ENCODE measurements at regions not wholly inside any gene's neighbourhood (a gene's known extent, or its start where the extent isn't known, plus 50 kb on each side); places are given as distances from the start of the nearest gene placed in this dataset.

GRCh38 chr13:30116379-30116778, 191.0 kb downstream of the KATNAL1 start:
- peaks cover 64% of the 10 kb centered on the region for H3K4me1 ChIP-seq
- no peak overlapping the region for H3K27ac ChIP-seq
- H3K9me3 ChIP-seq: peaks cover 8% of the 10 kb centered on the region
- no peak for TF ChIP-seq Cebpa-rat (IDR thresholded peaks at IDR 0.05)
- no peaks in the 10 kb centered on the region for H3K36me3 ChIP-seq
- H4K20me1 ChIP-seq: no peaks in the 10 kb centered on the region
- H3K27me3 ChIP-seq: no peaks in the 10 kb centered on the region; the same call in 1 of the 2 replicates
- peak overlapping the region; percentile 72 for H3K4me2 ChIP-seq
- H3K9ac ChIP-seq: no peak overlapping the region
- no peak overlapping the region for H3K4me3 ChIP-seq

- Histone ChIP-seq H3K4me3 (peak overlapping the region; percentile 84), H3K4me2 (peak overlapping the region; percentile 96), H4K20me1 (no peaks in the 10 kb centered on the region), H3K36me3 (no peaks in the 10 kb centered on the region), H3K9ac (peak overlapping the region; percentile 77; the same call in 1 of the 2 replicates), H3K27ac (no peak overlapping the region), H3K4me1 (peaks cover 52% of the 10 kb centered on the region), H3K27me3 (no peaks in the 10 kb centered on the region; the same call in 1 of the 2 replicates), H3K9me3 (peaks cover 8% of the 10 kb centered on the region)
- TF ChIP-seq Cebpa-rat (IDR thresholded peaks at IDR 0.05): no peak
Measured at GRCh38 chr13:30115257-30115600, 192.1 kb downstream of the KATNAL1 start.

GRCh38 chr13:30114571-30115256, 192.6 kb downstream of the KATNAL1 start:
- Histone ChIP-seq H3K27ac (peak overlapping the region; percentile 71), H4K20me1 (no peaks in the 10 kb centered on the region), H3K36me3 (no peaks in the 10 kb centered on the region), H3K27me3 (no peaks in the 10 kb centered on the region; the same call in 1 of the 2 replicates), H3K9me3 (peaks cover 8% of the 10 kb centered on the region), H3K4me2 (peak overlapping the region; percentile 96), H3K9ac (peak overlapping the region; percentile 77), H3K4me3 (peak overlapping the region; percentile 84), H3K4me1 (peaks cover 47% of the 10 kb centered on the region)
- no peak for TF ChIP-seq Cebpa-rat (IDR thresholded peaks at IDR 0.05)

- Histone ChIP-seq H3K9me3 (peaks cover 8% of the 10 kb centered on the region), H3K4me3 (peak overlapping the region; percentile 84), H3K36me3 (no peaks in the 10 kb centered on the region), H3K27ac (no peak overlapping the region), H3K9ac (peak overlapping the region; percentile 77), H3K4me2 (peak overlapping the region; percentile 96), H3K27me3 (no peaks in the 10 kb centered on the region), H3K4me1 (peaks cover 41% of the 10 kb centered on the region), H4K20me1 (no peaks in the 10 kb centered on the region)
- no peak for TF ChIP-seq Cebpa-rat (IDR thresholded peaks at IDR 0.05)
Measured at GRCh38 chr13:30113983-30114570, 193.3 kb downstream of the KATNAL1 start.

GRCh38 chr13:30113551-30113950, 193.8 kb downstream of the KATNAL1 start:
- H3K27ac ChIP-seq: no peak overlapping the region

GRCh38 chr13:30112602-30113435, 194.5 kb downstream of the KATNAL1 start:
- H3K9ac ChIP-seq: no peak overlapping the region

More at GRCh38 chr13:30113551-30113950, 193.8 kb downstream of the KATNAL1 start:
- no peak for TF ChIP-seq Cebpa-rat (IDR thresholded peaks at IDR 0.05)
- H3K4me1 ChIP-seq: peaks cover 40% of the 10 kb centered on the region
- H3K4me3 ChIP-seq: no peak overlapping the region
- H4K20me1 ChIP-seq: no peaks in the 10 kb centered on the region
- 0 out of 2 replicates have a peak overlapping the region, but pooled peaks have one; percentile 96 for H3K4me2 ChIP-seq
- no peak overlapping the region for H3K9ac ChIP-seq
- H3K36me3 ChIP-seq: no peaks in the 10 kb centered on the region
- peaks cover 8% of the 10 kb centered on the region for H3K9me3 ChIP-seq
- H3K27me3 ChIP-seq: no peaks in the 10 kb centered on the region

GRCh38 chr13:30111810-30112209, 195.5 kb downstream of the KATNAL1 start:
- TF ChIP-seq Cebpa-rat (IDR thresholded peaks at IDR 0.05): no peak
- no peaks in the 10 kb centered on the region for H3K27me3 ChIP-seq
- H4K20me1 ChIP-seq: no peaks in the 10 kb centered on the region
- no peak overlapping the region for H3K4me3 ChIP-seq
- H3K4me1 ChIP-seq: peaks cover 48% of the 10 kb centered on the region
- H3K36me3 ChIP-seq: no peaks in the 10 kb centered on the region
- no peaks in the 10 kb centered on the region for H3K9me3 ChIP-seq
- no peak overlapping the region for H3K4me2 ChIP-seq
- H3K9ac ChIP-seq: no peak overlapping the region
- H3K27ac ChIP-seq: no peak overlapping the region

More at GRCh38 chr13:30112602-30113435, 194.5 kb downstream of the KATNAL1 start:
- no peak overlapping the region for H3K4me3 ChIP-seq
- peaks cover 45% of the 10 kb centered on the region for H3K4me1 ChIP-seq
- H3K4me2 ChIP-seq: peak overlapping the region; percentile 52
- no peaks in the 10 kb centered on the region for H4K20me1 ChIP-seq
- no peak for TF ChIP-seq Cebpa-rat (IDR thresholded peaks at IDR 0.05)
- H3K36me3 ChIP-seq: no peaks in the 10 kb centered on the region
- H3K27ac ChIP-seq: no peak overlapping the region
- H3K9me3 ChIP-seq: peaks cover 6% of the 10 kb centered on the region
- H3K27me3 ChIP-seq: no peaks in the 10 kb centered on the region

- H3K27me3 ChIP-seq: no peaks in the 10 kb centered on the region
- peaks cover 35% of the 10 kb centered on the region for H3K4me1 ChIP-seq
- no peak overlapping the region for H3K9ac ChIP-seq
- H4K20me1 ChIP-seq: no peaks in the 10 kb centered on the region
- no peaks in the 10 kb centered on the region for H3K36me3 ChIP-seq
- H3K4me2 ChIP-seq: no peak overlapping the region
- TF ChIP-seq Cebpa-rat (IDR thresholded peaks at IDR 0.05): no peak
- H3K9me3 ChIP-seq: no peaks in the 10 kb centered on the region
- H3K27ac ChIP-seq: no peak overlapping the region
- H3K4me3 ChIP-seq: no peak overlapping the region
Measured at GRCh38 chr13:30110301-30111070, 196.9 kb downstream of the KATNAL1 start.

GRCh38 chr13:30109471-30110135, 197.7 kb downstream of the KATNAL1 start:
- no peak overlapping the region for H3K4me2 ChIP-seq
- H3K27me3 ChIP-seq: no peaks in the 10 kb centered on the region
- H4K20me1 ChIP-seq: no peaks in the 10 kb centered on the region
- H3K9ac ChIP-seq: no peak overlapping the region
- H3K4me3 ChIP-seq: no peak overlapping the region
- peaks cover 30% of the 10 kb centered on the region for H3K4me1 ChIP-seq
- no peak for TF ChIP-seq Cebpa-rat (IDR thresholded peaks at IDR 0.05)
- H3K36me3 ChIP-seq: no peaks in the 10 kb centered on the region
- H3K9me3 ChIP-seq: no peaks in the 10 kb centered on the region
- no peak overlapping the region for H3K27ac ChIP-seq
